A673 (cell line): ENCODE measurements at regions not wholly inside any gene's neighbourhood (a gene's known extent, or its start where the extent isn't known, plus 50 kb on each side); places are given as distances from the start of the nearest gene placed in this dataset.

ENCODE experiments used
- BruUV-seq: library from RNA; stranded (reverse); fragments of 400-500 nt; replicated peaks from 2 replicates; lab custom pipeline; 2021; lab: Mats Ljungman, UMichigan
- CTCF ChIA-PET: fragments of 300-600 bp; sonication (Branson Sonifier 250); formaldehyde crosslinking; loops from one replicate; lab custom pipeline; 2022; ENCODE audit warnings: antibody characterized with exemption; lab: Charles Lee
- POLR2A ChIA-PET: fragments of 300-600 bp; sonication (Branson Sonifier 250); formaldehyde crosslinking; loops from one replicate; lab custom pipeline; 2022; ENCODE audit warnings: antibody characterized with exemption; ENCODE audit not compliant: low non-redundant PET; lab: Charles Lee
- DNase-seq: peaks from one replicate; pipeline ENCODE4 v3.0.0-alpha.2; 2015; ENCODE audit warnings: low spot score
- H3K27ac ChIP-seq: fragments of 200-600 bp; sonication (generic); 2 replicates; pipeline ENCODE4 v1.5.1; 2016; ENCODE audit warnings: mixed run types, low read depth, mild to moderate bottlenecking, mixed read lengths, antibody characterized with exemption, low read length; ENCODE audit not compliant: poor library complexity, severe bottlenecking
- H3K27me3 ChIP-seq: fragments of 200-600 bp; sonication (generic); replicated peaks from 2 replicates; pipeline ENCODE4 v1.6.1; 2017; ENCODE audit warnings: mixed run types, low read depth, mild to moderate bottlenecking, mixed read lengths, antibody characterized with exemption, low read length; ENCODE audit not compliant: insufficient read depth, poor library complexity
- H3K36me3 ChIP-seq: fragments of 200-600 bp; sonication (generic); 2 replicates; pipeline ENCODE4 v1.6.1; 2016; ENCODE audit warnings: mixed run types, mild to moderate bottlenecking, mixed read lengths, antibody characterized with exemption, low read length; ENCODE audit not compliant: insufficient read depth, poor library complexity, severe bottlenecking
- H3K4me1 ChIP-seq: fragments of 200-600 bp; sonication (generic); 2 replicates; pipeline ENCODE4 v1.6.1; 2017; ENCODE audit warnings: mixed run types, mild to moderate bottlenecking, mixed read lengths, antibody characterized with exemption, low read length; ENCODE audit not compliant: insufficient read depth, poor library complexity, severe bottlenecking
- H3K4me3 ChIP-seq: fragments of 200-600 bp; sonication (generic); 2 replicates; pipeline ENCODE4 v1.5.1; 2016; ENCODE audit warnings: low read depth, mixed run types, mild to moderate bottlenecking, mixed read lengths, low read length; ENCODE audit not compliant: poor library complexity, severe bottlenecking
- H3K9me3 ChIP-seq: fragments of 200-600 bp; sonication (generic); 2 replicates; pipeline ENCODE4 v1.6.1; 2016; ENCODE audit warnings: mixed run types, low read depth, mild to moderate bottlenecking, mixed read lengths, antibody characterized with exemption, low read length; ENCODE audit not compliant: poor library complexity, severe bottlenecking
- EZH2 ChIP-seq: fragments of 200-600 bp; sonication (generic); IDR thresholded peaks from 2 replicates; pipeline ENCODE4 v1.6.1; 2017; ENCODE audit warnings: borderline replicate concordance, low read depth, mild to moderate bottlenecking, mixed read lengths, antibody characterized with exemption, low read length; ENCODE audit not compliant: poor library complexity, severe bottlenecking
- intact Hi-C: fragments of 100-400 bp; cut with micrococcal nuclease; formaldehyde crosslinking; loops from one replicate; pipeline ENCODE4 v1.10.0; 2022; ENCODE audit not compliant: unreplicated experiment
- TF ChIP-seq, protein P1 (sequence below): fragments of 300-800, 200-600 bp; sonication (generic); conservative IDR thresholded peaks from 2 replicates; pipeline ENCODE4 v1.5.1; 2017; ENCODE audit warnings: low read depth, mild to moderate bottlenecking, antibody characterized with exemption, low read length, moderate library complexity, mixed read lengths

DNA sequence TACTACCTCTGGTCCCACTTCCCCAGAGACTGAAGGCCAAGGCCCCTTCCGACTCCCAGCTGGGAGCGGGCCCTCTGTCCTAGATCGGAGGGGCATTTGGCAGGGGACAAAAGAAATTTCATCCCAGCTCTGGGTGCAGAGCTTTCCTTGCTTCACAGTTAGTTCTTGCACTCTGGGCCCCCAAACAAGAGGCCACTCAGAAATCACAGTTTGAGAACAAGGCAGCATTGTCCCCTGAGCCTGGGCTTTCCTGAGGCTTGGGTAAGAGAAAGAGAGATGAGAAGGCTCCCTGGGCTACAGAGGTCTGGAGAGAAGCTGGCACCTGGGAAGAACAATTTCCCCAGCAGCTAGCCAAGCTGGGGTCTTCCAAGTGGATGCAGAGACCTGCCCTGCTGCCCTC, 71.8 kb upstream of the NCAM1 start:
- BruUV-seq, result no TSS peak
- Histone ChIP-seq H3K27ac (no peak overlapping the region), H3K27me3 (no peaks in the 10 kb centered on the region), H3K36me3 (no peaks in the 10 kb centered on the region), H3K4me1 (peaks cover 12% of the 10 kb centered on the region), H3K9me3 (no peaks in the 10 kb centered on the region), H3K4me3 (no peak overlapping the region)
- intact Hi-C loops, result no loop called here
- no peak for DNase-seq
- ChIA-PET CTCF (no interaction called here), POLR2A (no interaction called here)
- no peak for TF ChIP-seq EZH2
- TF ChIP-seq, protein P1, sequence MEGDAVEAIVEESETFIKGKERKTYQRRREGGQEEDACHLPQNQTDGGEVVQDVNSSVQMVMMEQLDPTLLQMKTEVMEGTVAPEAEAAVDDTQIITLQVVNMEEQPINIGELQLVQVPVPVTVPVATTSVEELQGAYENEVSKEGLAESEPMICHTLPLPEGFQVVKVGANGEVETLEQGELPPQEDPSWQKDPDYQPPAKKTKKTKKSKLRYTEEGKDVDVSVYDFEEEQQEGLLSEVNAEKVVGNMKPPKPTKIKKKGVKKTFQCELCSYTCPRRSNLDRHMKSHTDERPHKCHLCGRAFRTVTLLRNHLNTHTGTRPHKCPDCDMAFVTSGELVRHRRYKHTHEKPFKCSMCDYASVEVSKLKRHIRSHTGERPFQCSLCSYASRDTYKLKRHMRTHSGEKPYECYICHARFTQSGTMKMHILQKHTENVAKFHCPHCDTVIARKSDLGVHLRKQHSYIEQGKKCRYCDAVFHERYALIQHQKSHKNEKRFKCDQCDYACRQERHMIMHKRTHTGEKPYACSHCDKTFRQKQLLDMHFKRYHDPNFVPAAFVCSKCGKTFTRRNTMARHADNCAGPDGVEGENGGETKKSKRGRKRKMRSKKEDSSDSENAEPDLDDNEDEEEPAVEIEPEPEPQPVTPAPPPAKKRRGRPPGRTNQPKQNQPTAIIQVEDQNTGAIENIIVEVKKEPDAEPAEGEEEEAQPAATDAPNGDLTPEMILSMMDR, result no peak

DNA sequence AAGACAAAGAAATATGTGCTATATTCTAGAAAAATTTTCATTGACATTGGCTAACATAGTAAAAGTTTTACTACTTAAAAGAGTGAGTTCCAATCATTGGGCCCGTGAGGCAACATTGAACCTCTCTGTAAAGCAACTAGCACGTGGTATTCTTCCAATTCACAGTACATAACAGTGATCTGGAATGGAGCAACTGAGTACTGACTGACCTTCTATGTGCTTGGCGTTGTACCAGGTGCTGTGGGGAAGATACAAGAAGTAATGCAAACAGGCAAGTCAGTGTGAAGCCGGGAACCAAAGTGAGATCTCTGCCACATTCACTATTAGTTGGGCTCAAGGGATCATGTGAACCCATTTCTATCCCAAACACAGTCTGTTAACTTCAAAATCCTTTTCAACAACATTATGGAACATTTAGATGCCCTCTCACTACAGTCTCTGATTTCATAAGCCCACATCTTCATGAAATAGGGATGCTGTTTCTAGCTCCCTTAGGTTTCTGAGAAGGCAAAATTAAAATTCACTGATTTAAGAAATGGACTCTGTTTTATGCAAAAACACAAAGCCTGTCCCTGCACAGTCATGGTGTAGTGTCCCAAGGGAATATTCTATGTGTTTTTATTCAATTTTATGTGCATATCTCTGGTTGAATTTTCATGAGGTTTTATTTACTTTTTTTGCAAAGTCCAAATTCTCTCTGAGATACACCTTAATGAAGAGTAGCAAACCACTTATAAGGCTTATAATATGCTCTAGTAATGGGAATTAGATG, 61.8 kb upstream of the NCAM1 start:
- peaks cover 20% of the 10 kb centered on the region for H3K4me1 ChIP-seq
- POLR2A ChIA-PET, result no interaction called here
- CTCF ChIA-PET, result no interaction called here
- H3K9me3 ChIP-seq, result no peaks in the 10 kb centered on the region
- TF ChIP-seq, protein P1, result no peak
- no peak for TF ChIP-seq EZH2
- no peaks in the 10 kb centered on the region for H3K27me3 ChIP-seq
- intact Hi-C loops, result no loop called here
- BruUV-seq, result no TSS peak
- H3K27ac ChIP-seq, result no peak overlapping the region
- H3K4me3 ChIP-seq, result no peak overlapping the region
- H3K36me3 ChIP-seq, result no peaks in the 10 kb centered on the region
- DNase-seq, result no peak

DNA sequence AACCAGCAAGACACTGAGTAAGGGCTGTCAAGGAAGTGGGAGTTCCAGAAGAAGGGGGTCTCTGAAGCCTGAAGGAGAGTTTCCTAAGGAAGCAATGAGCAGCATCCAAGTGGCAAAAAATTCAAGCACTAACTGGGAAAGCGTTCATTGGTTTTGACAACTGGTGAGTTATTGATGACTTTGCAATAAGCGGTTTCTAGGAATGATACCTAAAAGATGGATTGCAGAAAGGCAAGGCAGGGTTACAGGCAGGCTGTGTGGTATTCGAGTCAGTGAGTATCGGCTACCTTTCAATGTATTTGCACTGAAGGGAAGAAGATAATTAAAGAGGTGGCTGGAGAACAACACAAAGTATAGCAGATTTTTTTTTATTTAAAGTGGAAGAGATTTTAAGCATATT, 59.3 kb upstream of the NCAM1 start:
- Histone ChIP-seq H3K4me1 (peaks cover 20% of the 10 kb centered on the region), H3K27ac (no peak overlapping the region), H3K27me3 (no peaks in the 10 kb centered on the region), H3K9me3 (no peaks in the 10 kb centered on the region), H3K4me3 (no peak overlapping the region), H3K36me3 (no peaks in the 10 kb centered on the region)
- no TSS peak for BruUV-seq
- ChIA-PET POLR2A (no interaction called here), CTCF (no interaction called here)
- intact Hi-C loops, result no loop called here
- no peak for DNase-seq
- TF ChIP-seq, protein P1, result no peak
- TF ChIP-seq EZH2, result no peak
